ENCODE measurements at regions not wholly inside any gene's neighbourhood (a gene's known extent, or its start where the extent isn't known, plus 50 kb on each side); places are given as distances from the start of the nearest gene placed in this dataset.

DNA sequence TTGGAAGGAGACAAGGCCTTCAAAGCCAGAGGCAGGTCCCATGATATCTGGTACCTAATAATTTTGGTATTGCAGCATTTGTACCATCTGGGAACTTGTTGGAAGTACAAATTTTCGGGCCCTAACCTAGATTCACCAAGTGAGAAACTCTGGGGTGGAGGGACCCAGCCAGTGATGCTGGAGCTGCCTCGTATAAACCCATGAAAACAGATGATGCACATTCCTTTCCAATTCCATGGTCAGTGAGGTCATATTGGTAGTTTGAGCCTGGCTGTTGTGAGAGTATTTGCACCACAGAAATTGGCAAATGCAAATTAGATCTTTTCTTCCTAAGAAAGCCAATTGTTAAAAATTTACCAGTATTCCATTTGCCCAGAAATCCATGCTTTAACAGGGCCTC, 269.6 kb upstream of the PLXNA2 start:
- DNase-seq (ENCODE audit: low spot score): no peak

GRCh38 chr1:208515129-208515528, 270.9 kb upstream of the PLXNA2 start:
- no peak for DNase-seq (ENCODE audit: low spot score)

DNA sequence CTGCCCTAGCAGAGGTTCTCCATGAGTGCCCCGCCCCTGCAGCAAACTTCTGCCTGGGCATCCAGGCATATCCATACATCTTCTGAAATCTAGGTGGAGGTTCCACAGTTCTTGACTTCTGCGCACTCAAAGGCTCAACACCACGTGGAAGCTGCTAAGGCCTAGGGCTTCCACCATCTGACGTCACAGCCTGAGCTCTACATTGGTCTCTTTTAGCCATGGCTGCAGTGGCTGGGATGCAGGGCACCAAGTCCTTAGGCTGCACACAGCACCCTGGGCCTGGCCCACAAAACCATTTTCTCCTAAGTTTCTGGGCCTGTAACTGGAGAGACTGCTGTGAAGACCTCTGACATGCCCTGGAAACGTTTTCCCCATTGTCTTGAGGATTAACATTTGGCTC, 272.6 kb upstream of the PLXNA2 start:
- no peak for DNase-seq (ENCODE audit: low spot score)

DNA sequence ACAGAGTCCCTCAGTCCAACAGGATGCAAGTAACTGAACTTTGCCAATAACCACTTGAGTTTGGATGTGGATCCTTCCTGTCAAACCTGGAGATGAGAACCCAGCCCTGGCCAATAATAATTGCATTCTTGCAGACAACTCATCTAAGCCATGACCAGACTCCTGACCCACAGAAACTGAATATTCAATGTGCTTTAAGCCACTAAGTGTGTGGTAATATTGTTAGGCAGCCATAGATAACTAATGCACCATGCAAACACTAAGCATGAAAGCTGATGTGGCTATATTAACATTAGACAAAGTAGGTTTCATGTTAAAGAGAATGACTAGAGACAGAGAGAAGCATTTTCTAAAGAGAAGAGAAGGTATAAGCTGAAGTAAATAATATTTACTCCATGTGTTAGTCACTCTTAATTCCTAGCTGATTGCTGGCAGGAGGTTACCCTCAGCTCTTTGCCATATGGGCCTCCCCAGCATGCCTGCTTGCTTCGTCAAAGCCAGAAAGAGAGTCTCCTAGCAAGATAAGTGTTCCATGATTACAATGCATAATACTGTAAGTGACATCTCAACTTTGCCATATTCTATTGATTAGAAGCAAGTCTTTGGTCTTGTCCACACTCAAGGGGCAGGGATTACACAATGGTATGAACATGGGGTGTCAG, 276.4 kb upstream of the PLXNA2 start:
- DNase-seq (ENCODE audit: low spot score): no peak

- DNase-seq (ENCODE audit: low spot score): no peak
Measured at GRCh38 chr1:208521534-208521933, 277.4 kb upstream of the PLXNA2 start.

- DNase-seq (ENCODE audit: low spot score): no peak
Measured at GRCh38 chr1:208523007-208523406, 278.8 kb upstream of the PLXNA2 start.

- no peak for DNase-seq (ENCODE audit: low spot score)
Measured at GRCh38 chr1:208524376-208524775, 280.2 kb upstream of the PLXNA2 start.

- no peak for DNase-seq (ENCODE audit: low spot score)
Measured at GRCh38 chr1:208524925-208525324, 280.7 kb upstream of the PLXNA2 start.

GRCh38 chr1:208525417-208525816, 281.2 kb upstream of the PLXNA2 start:
- no peak for DNase-seq (ENCODE audit: low spot score)

DNA sequence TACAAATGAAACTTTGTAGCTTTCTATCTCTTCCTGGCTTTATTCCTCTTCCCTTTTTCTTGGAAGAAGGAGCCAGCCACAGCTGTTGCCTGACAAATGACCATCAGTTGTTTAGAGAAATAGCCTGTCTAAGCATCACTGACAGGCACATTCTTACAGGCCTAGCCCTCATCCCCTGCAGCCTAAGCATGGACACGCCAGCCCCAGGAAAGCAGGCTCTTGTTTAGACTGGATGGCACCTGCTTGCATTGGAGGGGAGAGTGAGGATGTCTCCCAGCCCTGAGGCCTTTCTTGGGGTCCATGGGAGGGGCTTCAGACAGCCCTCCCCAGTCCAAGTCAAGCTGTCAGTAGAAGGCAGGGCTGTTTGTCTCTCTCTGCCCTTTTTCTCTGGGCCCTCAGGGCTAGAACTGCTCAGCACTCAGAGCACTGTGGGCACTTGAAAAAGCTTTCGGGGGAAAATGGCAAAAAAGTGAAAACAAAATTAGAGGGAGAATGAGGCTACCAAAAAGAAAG, 282.5 kb upstream of the PLXNA2 start:
- no peak for DNase-seq (ENCODE audit: low spot score)

GRCh38 chr1:208527156-208527555, 283.0 kb upstream of the PLXNA2 start:
- DNase-seq (ENCODE audit: low spot score): no peak

DNA sequence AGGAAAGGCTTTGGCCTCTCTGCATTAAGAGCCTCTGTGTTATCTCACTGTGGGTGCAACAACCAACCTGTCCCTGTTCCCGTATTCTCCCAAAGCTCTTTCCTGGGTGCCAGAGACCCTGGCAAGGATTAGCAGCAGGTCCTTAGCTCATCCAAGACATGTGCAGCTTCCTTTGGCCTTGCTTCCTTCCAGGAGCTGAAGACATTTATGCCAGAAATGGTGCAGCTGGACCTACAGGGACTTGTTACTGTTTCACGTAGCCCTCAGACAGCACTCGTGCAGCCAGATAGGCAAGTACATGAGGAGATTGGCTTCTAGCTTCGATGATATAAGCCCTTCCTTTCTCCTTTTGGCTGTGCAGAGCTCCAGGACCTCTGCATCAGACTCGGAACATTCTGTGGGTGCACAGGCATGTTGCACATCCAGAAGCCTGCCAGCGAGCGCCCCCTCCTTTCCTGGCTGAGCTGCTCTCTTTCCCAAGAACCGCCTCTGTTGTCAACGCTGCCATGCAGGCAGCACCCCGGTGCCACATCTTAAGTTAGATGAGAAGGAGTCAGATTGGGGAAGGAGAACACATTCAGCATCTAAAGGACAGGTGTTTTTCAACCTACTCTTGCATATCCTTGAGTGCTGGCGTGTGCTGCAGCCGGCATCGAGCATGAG, 284.5 kb upstream of the PLXNA2 start:
- no peak for DNase-seq (ENCODE audit: low spot score)

GRCh38 chr1:208531003-208531750, 287.0 kb upstream of the PLXNA2 start:
- DNase-seq (ENCODE audit: low spot score): no peak

- no peak for DNase-seq (ENCODE audit: low spot score)
Measured at GRCh38 chr1:208533746-208534598, 289.8 kb upstream of the PLXNA2 start.

DNA sequence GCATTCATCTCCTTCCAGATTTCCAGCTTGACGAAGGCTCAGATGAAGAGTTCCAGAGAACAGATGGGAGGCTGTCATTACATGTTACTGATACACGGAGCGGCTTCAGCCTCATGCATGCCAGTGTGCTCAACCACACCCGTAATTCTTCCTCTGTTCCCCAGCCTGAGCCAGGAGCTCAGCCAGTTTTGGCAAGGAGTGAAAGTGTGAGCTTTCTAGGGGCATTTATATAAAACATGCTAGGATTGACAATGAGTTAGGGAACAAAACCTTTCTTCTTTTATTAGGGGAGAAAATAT, 290.4 kb upstream of the PLXNA2 start:
- no peak for DNase-seq (ENCODE audit: low spot score)

GRCh38 chr1:208534979-208535378, 290.8 kb upstream of the PLXNA2 start:
- no peak for DNase-seq (ENCODE audit: low spot score)

DNA sequence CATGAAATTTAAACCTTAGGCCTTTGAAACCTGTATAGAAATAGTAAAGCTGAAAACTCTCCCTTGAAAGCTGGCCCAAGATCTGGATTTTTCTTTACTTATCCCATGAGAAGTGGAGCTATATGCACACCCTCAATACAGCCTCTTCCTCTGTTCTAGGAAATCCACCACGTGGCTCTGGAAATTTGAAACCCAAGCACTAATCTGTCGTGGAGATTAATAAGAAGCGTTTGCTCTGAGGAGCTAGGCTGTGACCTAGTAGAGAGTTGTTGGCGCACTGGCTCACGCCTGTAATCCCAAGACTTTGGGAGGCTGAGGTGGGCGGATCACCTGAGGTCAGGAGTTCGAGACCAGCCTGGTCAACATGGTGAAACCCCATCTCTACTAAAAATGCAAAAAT, 291.3 kb upstream of the PLXNA2 start:
- no peak for DNase-seq (ENCODE audit: low spot score)

DNA sequence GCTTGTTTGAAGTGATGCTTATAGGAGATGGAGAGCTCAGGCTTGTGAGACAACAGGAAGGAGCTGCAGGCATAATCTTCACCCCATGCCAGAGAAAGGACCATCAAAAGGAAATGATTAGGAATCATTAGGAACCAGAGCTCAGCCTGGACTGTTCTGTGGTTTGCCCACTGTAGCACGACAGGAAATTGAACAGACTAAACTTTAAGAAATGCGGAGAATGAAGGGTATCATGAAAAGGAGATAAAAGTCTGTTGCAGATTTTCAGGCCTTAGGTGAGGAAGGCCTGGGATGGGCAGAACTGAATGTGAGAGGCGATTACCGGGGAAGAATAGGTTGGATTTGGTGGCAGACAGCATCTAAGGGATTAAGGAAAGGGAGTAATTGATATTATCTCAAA, 292.0 kb upstream of the PLXNA2 start:
- DNase-seq (ENCODE audit: low spot score): no peak

DNA sequence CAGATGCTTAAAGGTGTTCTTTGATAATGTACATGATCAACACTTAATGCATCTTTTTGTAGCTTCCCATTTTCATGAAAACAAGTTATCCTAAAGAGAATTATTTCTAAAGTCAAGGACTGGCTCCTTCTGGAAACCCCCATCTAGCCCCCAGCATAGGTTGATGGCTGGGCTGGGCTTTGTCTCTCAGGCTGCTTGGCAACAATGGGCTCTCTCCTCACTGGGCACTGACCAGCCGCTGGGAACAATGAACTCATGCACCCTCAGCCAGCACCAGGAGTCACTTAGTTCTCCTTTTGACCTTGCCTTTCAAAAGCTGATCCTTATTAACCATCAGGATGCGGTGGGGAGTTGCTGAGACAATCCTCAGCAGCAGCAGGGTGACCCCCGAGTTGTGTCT, 293.0 kb upstream of the PLXNA2 start:
- no peak for DNase-seq (ENCODE audit: low spot score)

GRCh38 chr1:208538078-208538477, 293.9 kb upstream of the PLXNA2 start:
- DNase-seq (ENCODE audit: low spot score): no peak

DNA sequence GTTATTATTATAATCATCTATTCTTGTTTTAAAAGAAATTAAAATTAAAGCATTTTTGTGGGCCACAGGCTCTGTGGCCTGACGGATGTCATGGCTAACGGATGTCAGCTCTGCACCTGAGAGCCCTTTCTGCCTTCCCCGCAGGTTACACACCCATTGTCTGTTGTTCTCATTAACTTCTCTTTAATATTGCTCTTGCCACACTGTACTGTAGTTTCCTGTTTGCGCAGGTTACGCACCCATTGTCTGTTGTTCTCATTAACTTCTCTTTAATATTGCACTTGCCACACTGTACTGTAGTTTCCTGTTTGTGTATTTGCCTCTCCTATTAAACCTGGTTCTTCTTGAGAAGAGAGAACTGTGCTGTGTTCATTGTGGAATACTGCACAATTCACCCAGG, 294.4 kb upstream of the PLXNA2 start:
- no peak for DNase-seq (ENCODE audit: low spot score)

DNA sequence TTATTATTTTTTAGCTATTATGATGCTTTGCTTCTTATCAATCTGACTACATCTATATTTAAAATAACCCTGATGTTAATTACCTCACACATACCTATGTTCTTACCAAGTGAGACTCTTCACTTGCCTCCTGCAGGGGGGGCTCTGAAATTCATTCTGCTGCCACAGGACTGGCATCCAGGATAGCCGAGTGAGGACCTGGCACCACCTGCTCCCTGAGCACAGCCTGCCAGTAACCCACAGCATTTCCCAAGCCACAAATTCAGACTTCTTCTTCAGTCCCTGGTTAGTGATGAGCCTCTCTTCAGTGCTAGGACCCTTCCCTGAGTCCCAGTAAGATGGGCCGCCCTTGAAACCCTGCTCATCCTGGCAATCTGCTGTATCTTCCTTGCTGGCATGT, 296.5 kb upstream of the PLXNA2 start:
- DNase-seq (ENCODE audit: low spot score): no peak
